Urinary bladder (tissue), 3 donors: ENCODE measurements at regions not wholly inside any gene's neighbourhood (a gene's known extent, or its start where the extent isn't known, plus 50 kb on each side); places are given as distances from the start of the nearest gene placed in this dataset.

ENCODE experiments used
- DNase-seq: peaks from one replicate; pipeline ENCODE4 v3.0.0-alpha.2; 2015; ENCODE audit errors: extremely low spot score
- H3K27ac ChIP-seq: one replicate; pipeline ENCODE4 v1.5.1; 2013; ENCODE audit warnings: low read depth, mild to moderate bottlenecking, moderate library complexity
- H3K36me3 ChIP-seq: one replicate; pipeline ENCODE4 v1.6.1; 2013; ENCODE audit warnings: mild to moderate bottlenecking, moderate library complexity; ENCODE audit not compliant: insufficient read depth
- H3K4me1 ChIP-seq: one replicate; pipeline ENCODE4 v1.6.1; 2013; ENCODE audit warnings: mild to moderate bottlenecking, moderate library complexity; ENCODE audit not compliant: insufficient read depth
- H3K4me3 ChIP-seq: one replicate; pipeline ENCODE4 v1.5.1; 2013; ENCODE audit warnings: low read depth, low read length
- WGBS: extraction: QIAGEN DNeasy Blood & Tissue Kit; methylation state at CpG from one replicate; pipeline ENCODE4 v1.1.7; 2013; 5-methylcytosine and 5-hydroxymethylcytosine counted together
- donor health status: healthy with polysubstance abuse.
- donor health status: healthy.

- 95% methylated on average over 4 of the region's 4 CpGs for WGBS
Observed at GRCh38 chr6:22081709-22082108, 215.1 kb downstream of the PRL start.

GRCh38 chr6:22082218-22082617 is 214.6 kb downstream of the PRL start:
- H3K4me3 ChIP-seq = no peak overlapping the region
- DNase-seq = no peak
- H3K27ac ChIP-seq = no peak overlapping the region
- 69% methylated on average over 3 of the region's 3 CpGs for WGBS
- no peaks in the 10 kb centered on the region for H3K4me1 ChIP-seq
- H3K36me3 ChIP-seq = no peaks in the 10 kb centered on the region

More at GRCh38 chr6:22081709-22082108, 215.1 kb downstream of the PRL start:
- Histone ChIP-seq H3K4me1 (no peaks in the 10 kb centered on the region), H3K4me3 (no peak overlapping the region), H3K27ac (no peak overlapping the region), H3K36me3 (no peaks in the 10 kb centered on the region)
- DNase-seq = no peak

GRCh38 chr6:22083119-22083518 is 213.7 kb downstream of the PRL start:
- DNase-seq = no peak

GRCh38 chr6:22087960-22088706 is 208.7 kb downstream of the PRL start:
- Histone ChIP-seq H3K4me1 (no peaks in the 10 kb centered on the region), H3K36me3 (no peaks in the 10 kb centered on the region), H3K4me3 (no peak overlapping the region), H3K27ac (no peak overlapping the region)
- no peak for DNase-seq
- 78% methylated on average over 9 of the region's 9 CpGs for WGBS

More at GRCh38 chr6:22083119-22083518, 213.7 kb downstream of the PRL start:
- H3K4me1 ChIP-seq = no peaks in the 10 kb centered on the region
- no peaks in the 10 kb centered on the region for H3K36me3 ChIP-seq
- H3K4me3 ChIP-seq = no peak overlapping the region
- WGBS = 59% methylated on average over 1 of the region's 1 CpG
- no peak overlapping the region for H3K27ac ChIP-seq

- Histone ChIP-seq H3K27ac (no peak overlapping the region), H3K4me3 (no peak overlapping the region), H3K4me1 (no peaks in the 10 kb centered on the region), H3K36me3 (no peaks in the 10 kb centered on the region)
- WGBS = 88% methylated on average over 5 of the region's 5 CpGs
- DNase-seq = no peak
Observed at GRCh38 chr6:22091424-22091948, 205.3 kb downstream of the PRL start.

- Histone ChIP-seq H3K4me1 (no peaks in the 10 kb centered on the region), H3K27ac (no peak overlapping the region), H3K4me3 (no peak overlapping the region), H3K36me3 (no peaks in the 10 kb centered on the region)
- WGBS = 60% methylated on average over 1 of the region's 1 CpG
- no peak for DNase-seq
Observed at GRCh38 chr6:22095836-22096235, 201.0 kb downstream of the PRL start.

DNA sequence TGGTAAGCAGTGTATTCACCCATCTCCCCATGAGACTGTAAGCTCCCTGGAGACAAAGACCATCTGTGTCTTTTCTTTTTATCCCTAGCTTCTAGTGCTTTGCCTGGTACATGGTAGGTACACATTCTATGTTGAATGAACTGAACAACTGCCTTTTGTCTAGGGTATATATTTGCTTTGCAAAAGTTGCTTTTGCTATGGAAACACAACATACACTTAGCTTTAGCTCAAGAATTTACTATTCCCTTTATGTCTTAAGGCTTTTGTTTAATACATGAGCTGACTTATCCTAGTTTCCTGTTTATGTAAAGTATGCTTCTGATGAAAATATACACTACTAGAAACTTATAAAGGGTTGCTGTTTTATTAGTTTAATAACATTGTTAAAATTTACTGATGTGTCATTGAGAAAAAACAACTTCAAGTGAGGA is 198.2 kb downstream of the PRL start:
- Histone ChIP-seq H3K36me3 (no peaks in the 10 kb centered on the region), H3K4me3 (no peak overlapping the region), H3K27ac (no peak overlapping the region), H3K4me1 (no peaks in the 10 kb centered on the region)
- DNase-seq = no peak

DNA sequence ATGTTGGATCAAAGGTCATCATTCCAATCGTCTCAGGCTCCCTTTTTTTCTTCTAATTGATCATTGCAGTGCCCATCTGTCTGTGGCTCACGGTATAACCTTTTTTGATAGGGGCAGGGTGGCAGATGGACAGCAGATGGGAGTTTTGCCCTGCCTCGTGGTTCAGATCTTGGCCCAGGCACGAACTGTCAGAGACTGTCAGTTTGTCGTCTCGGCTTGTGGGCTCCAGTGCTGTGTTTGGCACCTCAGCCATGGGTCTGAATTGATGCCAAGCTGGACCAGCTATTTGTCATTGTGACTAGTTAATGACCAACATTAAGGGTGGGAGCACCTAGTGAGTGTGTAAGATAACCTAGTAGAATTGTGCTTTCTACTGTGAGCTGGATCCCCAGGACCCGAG is 197.6 kb downstream of the PRL start:
- no peak for DNase-seq
- 76% methylated on average over 7 of the region's 7 CpGs for WGBS

GRCh38 chr6:22099923-22100322 is 196.9 kb downstream of the PRL start:
- no peak overlapping the region for H3K27ac ChIP-seq
- H3K4me3 ChIP-seq = no peak overlapping the region
- H3K4me1 ChIP-seq = no peaks in the 10 kb centered on the region
- WGBS = 75% methylated on average over 5 of the region's 5 CpGs
- no peak for DNase-seq
- H3K36me3 ChIP-seq = no peaks in the 10 kb centered on the region

More for the DNA sequence above, 197.6 kb downstream of the PRL start:
- no peak overlapping the region for H3K4me3 ChIP-seq
- no peaks in the 10 kb centered on the region for H3K4me1 ChIP-seq
- H3K27ac ChIP-seq = no peak overlapping the region
- H3K36me3 ChIP-seq = no peaks in the 10 kb centered on the region

GRCh38 chr6:22101163-22101562 is 195.7 kb downstream of the PRL start:
- 95% methylated on average over 3 of the region's 3 CpGs for WGBS
- Histone ChIP-seq H3K4me1 (no peaks in the 10 kb centered on the region), H3K27ac (no peak overlapping the region), H3K4me3 (no peak overlapping the region), H3K36me3 (no peaks in the 10 kb centered on the region)
- DNase-seq = no peak

DNA sequence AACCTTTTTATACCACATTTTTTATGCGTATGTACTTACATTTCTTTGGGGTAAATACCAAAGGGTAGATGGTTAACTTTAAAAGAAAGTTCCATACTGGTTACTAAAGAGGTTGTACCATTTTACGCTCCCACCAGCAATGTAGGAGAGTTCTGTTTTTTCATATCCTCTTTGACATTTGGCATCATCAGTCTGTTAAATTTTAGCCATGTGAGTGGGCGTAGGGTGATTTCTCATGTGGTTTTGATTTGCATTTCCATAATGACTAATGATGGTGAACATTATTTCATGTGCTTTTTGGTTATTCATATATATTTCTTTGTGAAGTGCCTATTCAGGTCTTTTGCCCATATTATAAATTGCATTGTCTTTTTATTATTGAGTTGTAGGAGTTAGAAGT is 194.2 kb downstream of the PRL start:
- 94% methylated on average over 3 of the region's 3 CpGs for WGBS
- H3K4me1 ChIP-seq = no peaks in the 10 kb centered on the region

GRCh38 chr6:22106451-22106850 is 190.4 kb downstream of the PRL start:
- DNase-seq = no peak
- no peak overlapping the region for H3K4me3 ChIP-seq
- peaks cover 2% of the 10 kb centered on the region for H3K36me3 ChIP-seq
- WGBS = 97% methylated on average over 5 of the region's 5 CpGs
- H3K27ac ChIP-seq = no peak overlapping the region
- no peaks in the 10 kb centered on the region for H3K4me1 ChIP-seq

More for the DNA sequence above, 194.2 kb downstream of the PRL start:
- no peak for DNase-seq
- H3K27ac ChIP-seq = no peak overlapping the region
- no peak overlapping the region for H3K4me3 ChIP-seq
- no peaks in the 10 kb centered on the region for H3K36me3 ChIP-seq

DNA sequence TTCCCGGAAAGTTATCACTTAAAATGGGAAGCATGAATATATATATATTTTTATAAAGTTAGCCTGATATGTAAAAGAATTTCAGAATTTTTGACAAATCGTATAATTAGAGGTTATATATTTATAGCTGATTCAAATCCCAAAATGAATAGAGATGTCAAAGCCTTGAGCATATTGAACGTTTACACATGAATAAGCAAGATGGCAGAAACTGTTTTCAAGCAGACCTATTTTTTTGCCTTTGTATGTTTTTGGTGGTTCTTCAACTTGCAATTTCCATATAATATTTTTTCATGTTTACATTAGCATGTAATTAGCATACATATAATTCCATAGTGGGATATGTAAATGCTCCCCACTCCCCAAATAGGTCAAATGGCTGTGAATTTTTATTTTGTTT is 189.9 kb downstream of the PRL start:
- no peak overlapping the region for H3K27ac ChIP-seq
- H3K36me3 ChIP-seq = peaks cover 2% of the 10 kb centered on the region
- WGBS = 65% methylated on average over 3 of the region's 3 CpGs
- no peak for DNase-seq
- no peak overlapping the region for H3K4me3 ChIP-seq
- H3K4me1 ChIP-seq = no peaks in the 10 kb centered on the region

- no peak for DNase-seq
- no peaks in the 10 kb centered on the region for H3K4me1 ChIP-seq
- no peak overlapping the region for H3K27ac ChIP-seq
- WGBS = 76% methylated on average over 7 of the region's 7 CpGs
- no peak overlapping the region for H3K4me3 ChIP-seq
- H3K36me3 ChIP-seq = peaks cover 2% of the 10 kb centered on the region
Observed at GRCh38 chr6:22108199-22108598, 188.6 kb downstream of the PRL start.
